Lung (tissue), 11 donors: ENCODE measurements at regions not wholly inside any gene's neighbourhood (a gene's known extent, or its start where the extent isn't known, plus 50 kb on each side); places are given as distances from the start of the nearest gene placed in this dataset.

ENCODE experiments used
- ATAC-seq: fragments of 200-7000 bp; cut with Tn5 transposase; one replicate; pipeline ENCODE4 v1.9.1; 2020; ENCODE audit warnings: moderate number of reproducible peaks; ENCODE audit not compliant: insufficient read depth, low FRiP score
- DNase-seq, 3 donors: peaks; one replicate each; pipeline ENCODE4 v3.0.0-alpha.2; 2013 to 2017
- H3K27ac ChIP-seq, 2 donors: one replicate each; pipeline ENCODE4 v1.5.1; 2013; ENCODE audit warnings: mild to moderate bottlenecking in 2 of 2, moderate library complexity in 2 of 2, control low read depth in 1 of 2, inconsistent platforms in 1 of 2, low read depth in 1 of 2, low read length in 1 of 2
- H3K27me3 ChIP-seq, 3 donors: one replicate each; pipeline ENCODE4 v1.5.1; 2013; ENCODE audit warnings: low read length in 2 of 3; ENCODE audit not compliant: control insufficient read depth in 3 of 3, insufficient read depth in 3 of 3
- H3K36me3 ChIP-seq, 4 donors: one replicate each; pipeline ENCODE4 v1.5.1; 2013; ENCODE audit warnings: low read length in 4 of 4, mild to moderate bottlenecking in 1 of 4, moderate library complexity in 1 of 4; ENCODE audit not compliant: control insufficient read depth in 4 of 4, insufficient read depth in 4 of 4
- H3K4me1 ChIP-seq, 5 donors: one replicate each; pipeline ENCODE4 v1.5.1; 2013; ENCODE audit warnings: low read length in 5 of 5, mild to moderate bottlenecking in 2 of 5, moderate library complexity in 1 of 5; ENCODE audit not compliant: control insufficient read depth in 5 of 5, insufficient read depth in 5 of 5
- H3K4me3 ChIP-seq: one replicate; pipeline ENCODE4 v1.5.1; 2013; ENCODE audit warnings: mild to moderate bottlenecking, control low read depth, moderate library complexity
- H3K9ac ChIP-seq, 2 donors: one replicate each; pipeline ENCODE4 v1.5.1; 2013; ENCODE audit warnings: low read length in 2 of 2, control low read depth in 1 of 2; ENCODE audit not compliant: insufficient read depth in 1 of 2
- H3K9me3 ChIP-seq, 4 donors: one replicate each; pipeline ENCODE4 v1.5.1; 2013; ENCODE audit warnings: low read length in 3 of 4, mild to moderate bottlenecking in 1 of 4, moderate library complexity in 1 of 4; ENCODE audit not compliant: control insufficient read depth in 4 of 4, insufficient read depth in 3 of 4
- CTCF ChIP-seq: IDR thresholded peaks from 2 replicates; pipeline ENCODE4 v1.5.1; 2012; ENCODE audit warnings: mild to moderate bottlenecking; ENCODE audit errors: control extremely low read depth, extremely low read depth
- WGBS, 2 donors: extraction: QIAGEN DNeasy Blood & Tissue Kit; methylation state at CpG; one replicate each; pipeline ENCODE4 v1.1.7; 2013; 5-methylcytosine and 5-hydroxymethylcytosine counted together
- donor health status: control.
- donor health status: control.
- donor health status: Bipolar disorder and iron deficiency.
- donor health status: healthy.
- donor health status: DM: yes; HTN: yes; CAD: no.

- 98 to 100% methylated on average over 1 of the region's 1 CpG for WGBS, 2 donors
- Histone ChIP-seq H3K9me3 (peaks cover 0 to 2% (median 0%) of the 10 kb centered on the region in 4 donors), H3K27ac (no peak overlapping the region), H3K36me3 (no peaks in the 10 kb centered on the region), H3K4me1 (no peaks in the 10 kb centered on the region), H3K4me3 (no peak overlapping the region), H3K27me3 (no peaks in the 10 kb centered on the region), H3K9ac (no peak overlapping the region)
- ATAC-seq (no peak), DNase-seq (no peak)
- no peak for TF ChIP-seq CTCF
Observed at GRCh38 chr3:31250116-31250777, 282.5 kb upstream of the STT3B start.

- no peak overlapping the region for H3K4me3 ChIP-seq
- no peaks in the 10 kb centered on the region for H3K36me3 ChIP-seq
- no peaks in the 10 kb centered on the region for H3K27me3 ChIP-seq
- DNase-seq (no peak), ATAC-seq (no peak)
- WGBS, 2 donors: 97 to 98% methylated on average over 3 of the region's 3 CpGs
- TF ChIP-seq CTCF: no peak
- H3K4me1 ChIP-seq: no peaks in the 10 kb centered on the region
- H3K9ac ChIP-seq: no peak overlapping the region
- no peak overlapping the region for H3K27ac ChIP-seq
- H3K9me3 ChIP-seq: peaks cover 0 to 2% (median 0%) of the 10 kb centered on the region in 4 donors
Observed at GRCh38 chr3:31251083-31251482, 281.6 kb upstream of the STT3B start.

GRCh38 chr3:31252216-31253185, 280.2 kb upstream of the STT3B start:
- no peak overlapping the region for H3K4me3 ChIP-seq
- WGBS, 2 donors: 88 to 92% methylated on average over 6 of the region's 6 CpGs
- DNase-seq (no peak), ATAC-seq (no peak)
- H3K4me1 ChIP-seq: no peaks in the 10 kb centered on the region
- no peak overlapping the region for H3K9ac ChIP-seq
- H3K27me3 ChIP-seq: no peaks in the 10 kb centered on the region
- H3K36me3 ChIP-seq: no peaks in the 10 kb centered on the region
- H3K27ac ChIP-seq: no peak overlapping the region
- peaks cover 0 to 2% (median 0%) of the 10 kb centered on the region in 4 donors for H3K9me3 ChIP-seq
- TF ChIP-seq CTCF: no peak
